ENCODE measurements at regions not wholly inside any gene's neighbourhood (a gene's known extent, or its start where the extent isn't known, plus 50 kb on each side); places are given as distances from the start of the nearest gene placed in this dataset.
"Not testable (repeated sequence)": the region's sequence is repeated elsewhere in the genome, so short reads cannot be mapped to it uniquely, and the experiment has no call there.

DNA sequence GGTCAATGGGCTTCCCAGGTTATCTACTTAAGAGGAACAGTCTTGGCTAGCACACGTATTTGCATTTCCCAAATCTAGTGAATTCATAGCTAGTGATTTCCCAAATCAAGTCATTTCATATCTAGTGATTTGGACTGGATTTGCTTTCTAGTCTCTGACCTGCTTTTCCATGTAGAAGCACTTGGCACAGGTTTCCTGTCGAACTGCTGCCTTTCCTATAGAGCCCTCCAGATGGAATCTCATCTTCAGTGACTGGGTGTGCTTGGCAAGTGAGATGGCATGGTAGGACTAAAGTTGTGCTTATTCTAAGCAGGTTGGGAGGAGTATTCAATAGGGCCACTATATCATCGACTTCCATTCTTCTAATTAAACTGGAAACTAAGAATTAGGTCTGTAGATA, 94.7 kb downstream of the CCNG2 start:
- Histone ChIP-seq H3K4me3 (no peak overlapping the region), H3K4me2 (no peak overlapping the region), H3K9me3 (no peaks in the 10 kb centered on the region), H3K27ac (no peak overlapping the region), H3K4me1 (no peaks in the 10 kb centered on the region)
- ChIA-PET POLR2A (no interaction called here), CTCF (interaction anchor here (2.6 kb wide), 1 partner anchor 107 kb away, joined by 7 read pairs; no protein-coding TSS in a partner anchor)
- WGBS (ENCODE audit: missing lambda C conversion rate): 0% methylated on average over 3 of the region's 3 CpGs
- TF ChIP-seq KDM1A (IDR thresholded peaks at IDR 0.05; ENCODE audit: low read depth): no peak
- TF ChIP-seq, protein P1, sequence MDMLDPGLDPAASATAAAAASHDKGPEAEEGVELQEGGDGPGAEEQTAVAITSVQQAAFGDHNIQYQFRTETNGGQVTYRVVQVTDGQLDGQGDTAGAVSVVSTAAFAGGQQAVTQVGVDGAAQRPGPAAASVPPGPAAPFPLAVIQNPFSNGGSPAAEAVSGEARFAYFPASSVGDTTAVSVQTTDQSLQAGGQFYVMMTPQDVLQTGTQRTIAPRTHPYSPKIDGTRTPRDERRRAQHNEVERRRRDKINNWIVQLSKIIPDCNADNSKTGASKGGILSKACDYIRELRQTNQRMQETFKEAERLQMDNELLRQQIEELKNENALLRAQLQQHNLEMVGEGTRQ (IDR thresholded peaks at IDR 0.05): no peak
- no peak for TF ChIP-seq RARB (CRISPR knock-in tag; IDR thresholded peaks at IDR 0.05)
- TF ChIP-seq HEYL (CRISPR knock-in tag; IDR thresholded peaks at IDR 0.05): no peak
- TF ChIP-seq, protein P2, sequence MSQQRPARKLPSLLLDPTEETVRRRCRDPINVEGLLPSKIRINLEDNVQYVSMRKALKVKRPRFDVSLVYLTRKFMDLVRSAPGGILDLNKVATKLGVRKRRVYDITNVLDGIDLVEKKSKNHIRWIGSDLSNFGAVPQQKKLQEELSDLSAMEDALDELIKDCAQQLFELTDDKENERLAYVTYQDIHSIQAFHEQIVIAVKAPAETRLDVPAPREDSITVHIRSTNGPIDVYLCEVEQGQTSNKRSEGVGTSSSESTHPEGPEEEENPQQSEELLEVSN (IDR thresholded peaks at IDR 0.05; ENCODE audit: borderline replicate concordance, low read depth): no peak
- no peak for TF ChIP-seq EP300 (IDR thresholded peaks at IDR 0.05)
- TF ChIP-seq, protein P3, sequence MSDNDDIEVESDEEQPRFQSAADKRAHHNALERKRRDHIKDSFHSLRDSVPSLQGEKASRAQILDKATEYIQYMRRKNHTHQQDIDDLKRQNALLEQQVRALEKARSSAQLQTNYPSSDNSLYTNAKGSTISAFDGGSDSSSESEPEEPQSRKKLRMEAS (IDR thresholded peaks at IDR 0.05): no peak
- TF ChIP-seq CHD2 (IDR thresholded peaks at IDR 0.05; ENCODE audit: low read length, partially characterized antibody): no peak
- TF ChIP-seq JUNB (IDR thresholded peaks at IDR 0.05): no peak
- TF ChIP-seq, protein P4, sequence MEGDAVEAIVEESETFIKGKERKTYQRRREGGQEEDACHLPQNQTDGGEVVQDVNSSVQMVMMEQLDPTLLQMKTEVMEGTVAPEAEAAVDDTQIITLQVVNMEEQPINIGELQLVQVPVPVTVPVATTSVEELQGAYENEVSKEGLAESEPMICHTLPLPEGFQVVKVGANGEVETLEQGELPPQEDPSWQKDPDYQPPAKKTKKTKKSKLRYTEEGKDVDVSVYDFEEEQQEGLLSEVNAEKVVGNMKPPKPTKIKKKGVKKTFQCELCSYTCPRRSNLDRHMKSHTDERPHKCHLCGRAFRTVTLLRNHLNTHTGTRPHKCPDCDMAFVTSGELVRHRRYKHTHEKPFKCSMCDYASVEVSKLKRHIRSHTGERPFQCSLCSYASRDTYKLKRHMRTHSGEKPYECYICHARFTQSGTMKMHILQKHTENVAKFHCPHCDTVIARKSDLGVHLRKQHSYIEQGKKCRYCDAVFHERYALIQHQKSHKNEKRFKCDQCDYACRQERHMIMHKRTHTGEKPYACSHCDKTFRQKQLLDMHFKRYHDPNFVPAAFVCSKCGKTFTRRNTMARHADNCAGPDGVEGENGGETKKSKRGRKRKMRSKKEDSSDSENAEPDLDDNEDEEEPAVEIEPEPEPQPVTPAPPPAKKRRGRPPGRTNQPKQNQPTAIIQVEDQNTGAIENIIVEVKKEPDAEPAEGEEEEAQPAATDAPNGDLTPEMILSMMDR (IDR thresholded peaks at IDR 0.05): no peak
- no peak for TF ChIP-seq SMC3 (IDR thresholded peaks at IDR 0.05)
- no peak for TF ChIP-seq CHD4 (IDR thresholded peaks at IDR 0.05; ENCODE audit: borderline replicate concordance)
- no peak for TF ChIP-seq TP53 (CRISPR knock-in tag; IDR thresholded peaks at IDR 0.05)
- TF ChIP-seq MAFK (IDR thresholded peaks at IDR 0.05; ENCODE audit: partially characterized antibody): no peak
- no peak for TF ChIP-seq NFE2L2 (conservative IDR thresholded peaks at IDR 0.05; ENCODE audit: low read length)
- TF ChIP-seq FOSL2 (IDR thresholded peaks at IDR 0.05): no peak
- TF ChIP-seq FOSL2 (CRISPR knock-in tag; IDR thresholded peaks at IDR 0.05): no peak
- DNase-seq (ENCODE audit: low read depth in 1 of 2, low spot score in 1 of 2): no peak
- no peak for ATAC-seq
- no peak for FAIRE-seq

DNA sequence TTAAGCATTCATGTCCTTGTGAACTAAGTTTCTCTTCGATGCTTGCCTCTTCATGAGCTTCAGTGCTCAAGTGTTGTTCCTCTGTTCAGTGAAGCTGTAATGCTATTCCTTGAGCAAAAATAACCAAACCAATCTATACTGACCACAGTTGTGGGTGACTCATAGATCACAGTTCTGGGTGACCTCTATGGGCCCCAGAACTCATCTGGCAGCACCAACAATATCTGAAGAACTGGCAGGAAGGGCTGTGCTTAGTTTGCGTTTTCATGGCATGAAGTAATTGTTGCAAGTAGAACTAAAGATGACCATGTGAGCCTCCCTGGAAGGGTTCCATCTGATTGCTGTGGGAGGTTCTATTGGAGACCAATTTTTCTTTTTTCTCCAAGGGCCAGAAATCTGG, 106.2 kb downstream of the CCNG2 start:
- 32% methylated on average over 2 of the region's 2 CpGs for WGBS (ENCODE audit: missing lambda C conversion rate)
- DNase-seq (ENCODE audit: low read depth in 1 of 2, low spot score in 1 of 2): no peak
- TF ChIP-seq NPAS2 (CRISPR knock-in tag; IDR thresholded peaks at IDR 0.05; ENCODE audit: borderline replicate concordance): no peak
- TF ChIP-seq, protein P4 (IDR thresholded peaks at IDR 0.05): no peak
- Histone ChIP-seq H3K4me3 (no peak overlapping the region), H3K27ac (no peak overlapping the region), H3K4me2 (no peak overlapping the region), H3K9me3 (no peaks in the 10 kb centered on the region), H3K4me1 (no peaks in the 10 kb centered on the region)
- POLR2A ChIA-PET: no interaction called here
- no peak for ATAC-seq
- CTCF ChIA-PET: interaction anchor here (1.2 kb wide), 1 partner anchor 10 kb away, joined by 6 read pairs; no protein-coding TSS in a partner anchor
- FAIRE-seq: no peak

DNA sequence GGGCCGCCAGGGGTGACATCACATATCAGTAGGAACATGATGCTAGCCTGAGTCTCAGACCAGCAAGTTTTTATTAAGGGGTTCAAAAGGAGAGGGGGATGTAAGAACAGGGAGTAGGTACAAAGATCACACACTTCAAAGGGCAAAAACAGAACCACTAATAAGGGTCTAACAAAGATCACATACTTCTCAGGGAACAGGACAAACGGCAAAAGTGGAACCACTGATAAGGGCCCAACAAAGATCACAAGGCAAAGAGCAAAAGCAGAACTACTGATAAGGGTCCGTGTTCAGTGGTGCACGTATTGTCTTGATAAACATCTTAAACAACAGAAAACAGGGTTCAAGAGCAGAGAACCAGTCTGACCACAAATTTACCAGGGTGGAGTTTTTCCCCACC, 107.0 kb downstream of the CCNG2 start:
- H3K4me3 ChIP-seq; DNase-seq (ENCODE audit: low read depth in 1 of 2, low spot score in 1 of 2); H3K4me1 ChIP-seq; POLR2A ChIA-PET; ATAC-seq; FAIRE-seq; CTCF ChIA-PET; H3K9me3 ChIP-seq; H3K4me2 ChIP-seq; H3K27ac ChIP-seq: not testable (repeated sequence)
- 4% methylated on average over 4 of the region's 4 CpGs for WGBS (ENCODE audit: missing lambda C conversion rate)
